GM19023 (cell line): ENCODE measurements at regions not wholly inside any gene's neighbourhood (a gene's known extent, or its start where the extent isn't known, plus 50 kb on each side); places are given as distances from the start of the nearest gene placed in this dataset.

Source experiments
- ATAC-seq: cut with Tn5 transposase; IDR thresholded peaks from one replicate; pipeline ENCODE4 v1.9.1; 2021; ENCODE audit warnings: mild to moderate bottlenecking, moderate library complexity; ENCODE audit not compliant: unreplicated experiment

DNA sequence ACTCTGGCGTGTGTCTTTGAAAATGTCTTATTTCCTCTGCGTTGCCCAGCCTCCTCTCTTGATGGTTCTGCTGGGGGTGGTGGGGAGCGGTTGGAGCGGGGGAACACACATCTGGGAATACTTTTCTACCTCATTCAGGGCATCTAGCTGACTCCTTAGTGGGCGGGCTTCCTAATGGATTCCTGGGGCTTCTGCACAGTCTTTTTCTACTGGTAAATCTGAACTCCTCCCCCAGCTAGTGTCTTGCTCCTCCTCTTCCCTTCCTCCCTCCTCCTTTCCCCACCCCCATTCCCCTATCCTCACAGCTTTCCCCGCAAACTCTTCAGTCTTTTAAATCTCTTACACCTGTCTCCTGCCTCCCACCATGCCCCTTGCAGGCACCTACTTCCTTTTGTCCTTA lies 74.4 kb downstream of the PRL start:
- ATAC-seq = no peak

GRCh38 chr6:22227824-22228610 lies 68.8 kb downstream of the PRL start:
- no peak for ATAC-seq

GRCh38 chr6:22231050-22231449 lies 65.8 kb downstream of the PRL start:
- no peak for ATAC-seq

DNA sequence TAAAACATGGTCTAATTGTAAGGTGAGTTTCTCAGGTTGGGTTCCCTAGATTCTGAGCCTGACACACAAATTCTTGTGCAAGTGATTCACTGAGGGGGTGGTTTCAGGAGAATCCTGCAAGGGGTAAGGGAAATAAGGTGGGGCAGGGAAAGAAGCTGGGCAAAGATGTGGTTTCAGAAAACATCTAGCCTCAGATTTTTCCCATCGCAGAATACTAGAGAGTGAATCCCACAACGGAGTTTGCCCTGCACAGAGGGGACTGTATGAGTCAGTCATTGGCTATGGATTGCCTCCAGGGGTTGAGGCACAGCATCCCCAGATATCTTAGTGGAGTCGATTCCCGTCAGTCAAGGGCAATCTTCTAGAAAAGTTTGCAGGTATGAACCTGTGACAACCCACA lies 65.2 kb downstream of the PRL start:
- ATAC-seq = no peak

GRCh38 chr6:22236626-22237414 lies 60.0 kb downstream of the PRL start:
- no peak for ATAC-seq
